IMR-90 (cell line): ENCODE measurements at regions not wholly inside any gene's neighbourhood (a gene's known extent, or its start where the extent isn't known, plus 50 kb on each side); places are given as distances from the start of the nearest gene placed in this dataset.
A peak's percentile ranks its signal among the peaks of the same experiment; 100 is the strongest.

Experiments used
- ATAC-seq: fragments of 200-7000 bp; cut with Tn5 transposase; 2 replicates; pipeline ENCODE4 v1.9.1; 2020; ENCODE audit warnings: low read depth, mild to moderate bottlenecking, moderate library complexity
- BruUV-seq: library from RNA; stranded (reverse); fragments of 400-500 nt; replicated peaks from 2 replicates; lab custom pipeline; 2021; lab: Mats Ljungman, UMichigan
- CTCF ChIA-PET: fragments of 300-600 bp; formaldehyde crosslinking; extraction: SDS; loops from one replicate; lab custom pipeline; 2021; ENCODE audit warnings: antibody characterized with exemption; lab: Yijun Ruan, JAX
- POLR2A ChIA-PET: fragments of 300-600 bp; sonication (Branson Sonifier 250); formaldehyde crosslinking; loops from one replicate; lab custom pipeline; 2022; ENCODE audit warnings: antibody characterized with exemption; ENCODE audit not compliant: unreplicated experiment; lab: Charles Lee
- DNase-seq: peaks from one replicate; pipeline ENCODE4 v3.0.0; 2013
- H2AFZ ChIP-seq: replicated peaks from 2 replicates; pipeline ENCODE3; 2013; ENCODE audit warnings: low read length, mild to moderate bottlenecking; ENCODE audit not compliant: poor library complexity
- H2AK5ac ChIP-seq: 2 replicates; pipeline ENCODE4 v1.6.1; 2013; ENCODE audit warnings: low read depth, low read length, inconsistent platforms
- H2AK9ac ChIP-seq: replicated peaks from 2 replicates; pipeline ENCODE3; 2013; ENCODE audit warnings: mild to moderate bottlenecking, low read depth, low read length, moderate library complexity; ENCODE audit not compliant: poor library complexity
- H2BK120ac ChIP-seq: 2 replicates; pipeline ENCODE4 v1.6.1; 2013; ENCODE audit warnings: low read depth, low read length, inconsistent platforms
- H2BK15ac ChIP-seq: 3 replicates; pipeline ENCODE4 v1.6.1; 2013; ENCODE audit warnings: low read depth, low read length, inconsistent platforms
- H2BK20ac ChIP-seq: 2 replicates; pipeline ENCODE4 v1.6.1; 2013; ENCODE audit warnings: low read depth, mild to moderate bottlenecking, inconsistent platforms, low read length, moderate library complexity
- H2BK5ac ChIP-seq: 2 replicates; pipeline ENCODE4 v1.6.1; 2013; ENCODE audit warnings: mild to moderate bottlenecking, low read depth, low read length, inconsistent platforms; ENCODE audit not compliant: poor library complexity, severe bottlenecking
- H3K14ac ChIP-seq: replicated peaks from 2 replicates; pipeline ENCODE4 v1.6.1; 2013; ENCODE audit warnings: low read depth, low read length, inconsistent platforms
- H3K18ac ChIP-seq: 2 replicates; pipeline ENCODE4 v1.6.1; 2013; ENCODE audit warnings: low read depth, low read length, control low read depth
- H3K23ac ChIP-seq: 2 replicates; pipeline ENCODE4 v1.6.1; 2013; ENCODE audit warnings: low read depth, low read length, inconsistent platforms
- H3K27ac ChIP-seq: 2 replicates; pipeline ENCODE4 v1.5.1; 2013; ENCODE audit warnings: mild to moderate bottlenecking, control low read depth, low read length; ENCODE audit not compliant: insufficient read depth
- H3K27me3 ChIP-seq: 2 replicates; pipeline ENCODE4 v1.6.1; 2013; ENCODE audit warnings: low read length; ENCODE audit not compliant: control insufficient read depth, insufficient read depth
- H3K36me3 ChIP-seq: 2 replicates; pipeline ENCODE4 v1.6.1; 2013; ENCODE audit warnings: low read length, mixed read lengths; ENCODE audit not compliant: control insufficient read depth, insufficient read depth
- H3K4ac ChIP-seq: 2 replicates; pipeline ENCODE4 v1.6.1; 2013; ENCODE audit warnings: low read depth, low read length, inconsistent platforms
- H3K4me1 ChIP-seq: 2 replicates; pipeline ENCODE4 v1.6.1; 2013; ENCODE audit warnings: low read length, mixed read lengths; ENCODE audit not compliant: control insufficient read depth, insufficient read depth
- H3K4me2 ChIP-seq: 2 replicates; pipeline ENCODE4 v1.6.1; 2013; ENCODE audit warnings: low read depth, mild to moderate bottlenecking, control low read depth, low read length, moderate library complexity
- H3K4me3 ChIP-seq: 2 replicates; pipeline ENCODE4 v1.5.1; 2013; ENCODE audit warnings: low read depth, mild to moderate bottlenecking, control low read depth, low read length, moderate library complexity; ENCODE audit not compliant: insufficient read depth
- H3K56ac ChIP-seq: 2 replicates; pipeline ENCODE4 v1.6.1; 2013; ENCODE audit warnings: low read length, inconsistent platforms; ENCODE audit not compliant: insufficient read depth; ENCODE audit errors: extremely low read depth
- H3K79me1 ChIP-seq, 2 experiments: 2 replicates each; pipeline ENCODE4 v1.6.1; 2013; ENCODE audit warnings: low read length in 2 of 2, inconsistent platforms in 1 of 2, low read depth in 1 of 2
- H3K9ac ChIP-seq: 2 replicates; pipeline ENCODE4 v1.6.1; 2013; ENCODE audit warnings: low read depth, low read length, control low read depth
- H3K9me1 ChIP-seq: 2 replicates; pipeline ENCODE4 v1.6.1; 2013; ENCODE audit warnings: low read length, inconsistent platforms; ENCODE audit not compliant: insufficient read depth
- H3K9me3 ChIP-seq: 2 replicates; pipeline ENCODE4 v1.6.1; 2013; ENCODE audit warnings: low read length; ENCODE audit not compliant: control insufficient read depth, insufficient read depth
- H4K20me1 ChIP-seq: 2 replicates; pipeline ENCODE4 v1.6.1; 2013; ENCODE audit warnings: low read length, inconsistent platforms; ENCODE audit not compliant: insufficient read depth
- H4K5ac ChIP-seq: 2 replicates; pipeline ENCODE4 v1.6.1; 2013; ENCODE audit warnings: mild to moderate bottlenecking, low read depth, low read length, control low read depth
- H4K8ac ChIP-seq, 2 experiments: 2 replicates each; pipeline ENCODE4 v1.6.1; 2013; ENCODE audit warnings: low read depth in 2 of 2, low read length in 2 of 2, control low read depth in 1 of 2, inconsistent platforms in 1 of 2
- H4K91ac ChIP-seq: 2 replicates; pipeline ENCODE4 v1.6.1; 2013; ENCODE audit warnings: low read depth, low read length, inconsistent platforms; ENCODE audit not compliant: insufficient read depth
- BHLHE40 ChIP-seq: fragments of 150-350 bp; IDR thresholded peaks from 2 replicates; pipeline ENCODE4 v1.6.1; 2016; ENCODE audit warnings: mild to moderate bottlenecking, low read depth, low read length
- CEBPB ChIP-seq: IDR thresholded peaks from 2 replicates; pipeline ENCODE4 v1.6.1; 2012; ENCODE audit warnings: low read depth, low read length, improper control_type of control experiment
- CHD1 ChIP-seq: IDR thresholded peaks from 2 replicates; pipeline ENCODE4 v1.6.1; 2012; ENCODE audit warnings: low read depth, low read length, improper control_type of control experiment
- CTCF ChIP-seq: conservative IDR thresholded peaks from 2 replicates; pipeline ENCODE4 v1.5.1; 2012; ENCODE audit warnings: mild to moderate bottlenecking, low read depth, low read length, improper control_type of control experiment
- FOS ChIP-seq: fragments of 150-350 bp; IDR thresholded peaks from 2 replicates; pipeline ENCODE4 v1.6.1; 2016; ENCODE audit warnings: low read depth, low read length
- MAFK ChIP-seq: IDR thresholded peaks from 2 replicates; pipeline ENCODE4 v1.6.1; 2012; ENCODE audit warnings: low read depth, low read length, improper control_type of control experiment
- MAZ ChIP-seq: IDR thresholded peaks from 2 replicates; pipeline ENCODE4 v1.6.1; 2012; ENCODE audit warnings: low read depth, mild to moderate bottlenecking, low read length, improper control_type of control experiment, moderate library complexity, borderline replicate concordance
- MXI1 ChIP-seq: IDR thresholded peaks from 2 replicates; pipeline ENCODE4 v1.6.1; 2012; ENCODE audit warnings: low read depth, mild to moderate bottlenecking, low read length, moderate library complexity, borderline replicate concordance
- NFE2L2 ChIP-seq: fragments of 150-350 bp; IDR thresholded peaks from 2 replicates; pipeline ENCODE4 v1.6.1; 2016; ENCODE audit warnings: low read depth, mild to moderate bottlenecking, low read length
- POLR2A ChIP-seq: IDR thresholded peaks from 2 replicates; pipeline ENCODE4 v1.6.1; 2012; ENCODE audit warnings: mild to moderate bottlenecking, low read depth, low read length
- RAD21 ChIP-seq: IDR thresholded peaks from 2 replicates; pipeline ENCODE4 v1.6.1; 2012; ENCODE audit warnings: low read length, improper control_type of control experiment
- RCOR1 ChIP-seq: IDR thresholded peaks from 2 replicates; pipeline ENCODE4 v1.6.1; 2012; ENCODE audit warnings: mild to moderate bottlenecking, low read length, improper control_type of control experiment; ENCODE audit not compliant: insufficient replicate concordance
- RFX5 ChIP-seq: IDR thresholded peaks from 2 replicates; pipeline ENCODE4 v1.8.0; 2012; ENCODE audit warnings: low read depth, mild to moderate bottlenecking, low read length, moderate library complexity
- SMC3 ChIP-seq: fragments of 150-350 bp; IDR thresholded peaks from 2 replicates; pipeline ENCODE4 v1.6.1; 2016; ENCODE audit warnings: low read depth, mild to moderate bottlenecking, antibody characterized with exemption, low read length, moderate library complexity
- WGBS, 2 experiments: methylation state at CpG; one replicate each; pipeline versions ENCODE4 v1.1.5 to v1.1.7; 2013; ENCODE audit warnings: missing lambda C conversion rate in 2 of 2; ENCODE audit not compliant: insufficient read length in 1 of 2; ENCODE audit errors: extremely low coverage in 2 of 2; 5-methylcytosine and 5-hydroxymethylcytosine counted together
- dilution Hi-C: fragments of 300-500 bp; cut with HindIII; formaldehyde crosslinking; loops from one replicate; pipeline ENCODE4 v1.14.3; 2018; ENCODE audit warnings: low sequenced_read_pairs; ENCODE audit not compliant: unreplicated experiment
- in situ Hi-C: fragments of 300-500 bp; cut with MboI; formaldehyde crosslinking; loops from 3 replicates; pipeline ENCODE4 v1.14.3; 2019; ENCODE audit warnings: low sequenced_read_pairs, inconsistent platforms, mixed read lengths
- intact Hi-C: fragments of 100-400 bp; cut with micrococcal nuclease; formaldehyde crosslinking; loops from 2 replicates; pipeline ENCODE4 v1.10.0; 2022
- TF ChIP-seq, protein P1 (sequence below): fragments of 150-350 bp; IDR thresholded peaks from 2 replicates; pipeline ENCODE4 v1.6.1; 2017; ENCODE audit warnings: mild to moderate bottlenecking, antibody characterized with exemption, low read length, low read depth
- TF ChIP-seq, protein P2 (sequence below): fragments of 150-350 bp; IDR thresholded peaks from 2 replicates; pipeline ENCODE4 v1.6.1; 2016; ENCODE audit warnings: low read depth, mild to moderate bottlenecking, low read length, moderate library complexity, borderline replicate concordance

DNA sequence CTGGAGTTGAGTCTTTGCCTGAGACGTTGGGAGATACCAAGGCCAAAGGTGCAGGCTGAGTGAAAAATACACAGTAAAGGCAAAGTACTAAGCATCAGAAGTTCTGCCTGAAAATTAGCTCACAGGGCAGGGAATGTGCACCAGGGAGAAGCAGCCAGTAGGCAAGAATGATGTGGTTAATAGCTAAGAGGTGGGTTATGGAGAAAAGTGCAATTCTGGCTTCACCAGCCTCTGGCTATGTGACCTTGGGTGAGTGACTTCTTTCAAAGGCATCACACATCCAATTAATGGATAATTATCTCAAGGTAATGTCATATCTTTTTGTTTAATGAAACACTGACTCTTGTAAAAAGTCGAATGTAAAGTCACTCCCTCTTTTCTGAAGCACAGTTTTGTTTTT is 230.7 kb upstream of the FGGY start:
- no peak overlapping the region for H3K9ac ChIP-seq
- ATAC-seq (no peak), DNase-seq (no peak)
- H2AK5ac ChIP-seq = no peak overlapping the region
- in situ Hi-C loops (no loop called here), dilution Hi-C loops (no loop called here), intact Hi-C loops (no loop called here)
- H3K27me3 ChIP-seq = no peaks in the 10 kb centered on the region
- TF ChIP-seq BHLHE40 = no peak
- TF ChIP-seq CEBPB = no peak
- no peak for TF ChIP-seq MAFK
- TF ChIP-seq, protein P1, sequence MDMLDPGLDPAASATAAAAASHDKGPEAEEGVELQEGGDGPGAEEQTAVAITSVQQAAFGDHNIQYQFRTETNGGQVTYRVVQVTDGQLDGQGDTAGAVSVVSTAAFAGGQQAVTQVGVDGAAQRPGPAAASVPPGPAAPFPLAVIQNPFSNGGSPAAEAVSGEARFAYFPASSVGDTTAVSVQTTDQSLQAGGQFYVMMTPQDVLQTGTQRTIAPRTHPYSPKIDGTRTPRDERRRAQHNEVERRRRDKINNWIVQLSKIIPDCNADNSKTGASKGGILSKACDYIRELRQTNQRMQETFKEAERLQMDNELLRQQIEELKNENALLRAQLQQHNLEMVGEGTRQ = no peak
- no peak for TF ChIP-seq SMC3
- no peak for TF ChIP-seq MAZ
- TF ChIP-seq, protein P2, sequence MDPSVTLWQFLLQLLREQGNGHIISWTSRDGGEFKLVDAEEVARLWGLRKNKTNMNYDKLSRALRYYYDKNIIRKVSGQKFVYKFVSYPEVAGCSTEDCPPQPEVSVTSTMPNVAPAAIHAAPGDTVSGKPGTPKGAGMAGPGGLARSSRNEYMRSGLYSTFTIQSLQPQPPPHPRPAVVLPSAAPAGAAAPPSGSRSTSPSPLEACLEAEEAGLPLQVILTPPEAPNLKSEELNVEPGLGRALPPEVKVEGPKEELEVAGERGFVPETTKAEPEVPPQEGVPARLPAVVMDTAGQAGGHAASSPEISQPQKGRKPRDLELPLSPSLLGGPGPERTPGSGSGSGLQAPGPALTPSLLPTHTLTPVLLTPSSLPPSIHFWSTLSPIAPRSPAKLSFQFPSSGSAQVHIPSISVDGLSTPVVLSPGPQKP = no peak
- TF ChIP-seq MXI1 = no peak
- TF ChIP-seq RAD21 = no peak
- TF ChIP-seq NFE2L2 = no peak
- no peak for TF ChIP-seq CTCF
- TF ChIP-seq POLR2A = no peak
- TF ChIP-seq FOS = no peak
- no peak for TF ChIP-seq RCOR1
- TF ChIP-seq RFX5 = no peak
- no peak for TF ChIP-seq CHD1
- no peaks in the 10 kb centered on the region for H4K20me1 ChIP-seq
- H3K23ac ChIP-seq = no peak overlapping the region
- H3K56ac ChIP-seq = no peak overlapping the region
- no peak overlapping the region for H2BK5ac ChIP-seq
- H2AFZ ChIP-seq = no peak overlapping the region
- H3K4me1 ChIP-seq = peaks cover 2% of the 10 kb centered on the region; the same call in 1 of the 2 replicates
- H3K4me3 ChIP-seq = no peak overlapping the region
- H3K9me3 ChIP-seq = peaks cover 3% of the 10 kb centered on the region; the same call in 1 of the 2 replicates
- CTCF ChIA-PET = interaction anchor here (1.1 kb wide), 1 partner anchor 10 kb away, joined by 3 read pairs; no protein-coding TSS in a partner anchor
- no peak overlapping the region for H3K4ac ChIP-seq
- H2BK20ac ChIP-seq = no peak overlapping the region
- no peak overlapping the region for H2BK120ac ChIP-seq
- 63% methylated on average over 1 of the region's 2 CpGs; no CpG with 5 or more reads in 1 of the 2 experiments for WGBS, 2 experiments
- no peak overlapping the region for H4K91ac ChIP-seq
- no peak overlapping the region for H3K18ac ChIP-seq
- H2AK9ac ChIP-seq = no peak overlapping the region
- H3K14ac ChIP-seq = 0 out of 2 replicates have a peak overlapping the region, but pooled peaks have one; percentile 20
- BruUV-seq = no TSS peak
- no peak overlapping the region for H3K4me2 ChIP-seq
- H4K5ac ChIP-seq = no peak overlapping the region
- no peaks in the 10 kb centered on the region; the same call in 1 of the 2 replicates for H3K9me1 ChIP-seq
- POLR2A ChIA-PET = no interaction called here
- no peak overlapping the region for H4K8ac ChIP-seq
- no peaks in the 10 kb centered on the region for H3K36me3 ChIP-seq
- no peak overlapping the region for H3K27ac ChIP-seq
- H2BK15ac ChIP-seq = no peak overlapping the region
- no peaks in the 10 kb centered on the region for H3K79me1 ChIP-seq
